H1 (cell line): ENCODE measurements at regions not wholly inside any gene's neighbourhood (a gene's known extent, or its start where the extent isn't known, plus 50 kb on each side); places are given as distances from the start of the nearest gene placed in this dataset.

Experiments
- TF ChIP-seq, protein P1 (sequence below): IDR thresholded peaks from 2 replicates; pipeline ENCODE4 v1.6.1; 2011; ENCODE audit warnings: low read length, improper control_type of control experiment

DNA sequence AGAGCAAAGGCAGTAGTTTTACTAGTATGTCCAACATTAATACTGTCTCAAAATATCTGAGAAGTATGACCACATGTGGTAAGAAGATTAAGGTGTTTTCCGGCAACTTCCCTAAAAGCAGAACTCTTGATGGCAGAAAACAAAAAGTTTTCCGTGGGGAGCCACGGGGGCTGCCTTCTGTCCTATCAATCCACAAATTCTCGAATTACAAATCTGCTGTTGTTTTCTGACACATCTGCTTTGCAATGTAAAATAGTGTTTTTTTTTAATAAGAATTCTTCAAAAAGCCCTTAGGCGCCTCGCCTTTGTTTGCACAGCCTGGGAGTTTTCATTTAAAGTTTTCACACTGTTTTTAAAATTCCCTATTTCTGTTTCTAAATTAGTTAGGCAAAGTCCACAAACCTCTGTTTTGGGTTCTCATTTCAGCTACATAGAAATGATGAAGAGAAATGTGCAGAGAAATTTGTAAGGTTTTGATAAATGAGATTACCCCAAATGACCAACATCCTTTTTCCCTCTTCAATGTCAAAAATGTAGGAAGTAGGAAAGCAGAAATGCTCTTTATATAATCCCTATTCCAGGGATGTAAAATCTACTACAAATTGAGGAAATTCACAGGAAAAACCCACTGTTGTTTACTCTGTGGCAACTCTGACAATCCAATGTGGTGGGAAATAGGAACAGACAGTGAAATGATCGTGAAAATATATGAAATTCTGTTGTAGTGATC lies 385.8 kb downstream of the ZEB2 start (continued):
- TF ChIP-seq, protein P1, sequence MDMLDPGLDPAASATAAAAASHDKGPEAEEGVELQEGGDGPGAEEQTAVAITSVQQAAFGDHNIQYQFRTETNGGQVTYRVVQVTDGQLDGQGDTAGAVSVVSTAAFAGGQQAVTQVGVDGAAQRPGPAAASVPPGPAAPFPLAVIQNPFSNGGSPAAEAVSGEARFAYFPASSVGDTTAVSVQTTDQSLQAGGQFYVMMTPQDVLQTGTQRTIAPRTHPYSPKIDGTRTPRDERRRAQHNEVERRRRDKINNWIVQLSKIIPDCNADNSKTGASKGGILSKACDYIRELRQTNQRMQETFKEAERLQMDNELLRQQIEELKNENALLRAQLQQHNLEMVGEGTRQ: no peak
